Type B pancreatic cell (in vitro differentiated cells): ENCODE measurements at regions not wholly inside any gene's neighbourhood (a gene's known extent, or its start where the extent isn't known, plus 50 kb on each side); places are given as distances from the start of the nearest gene placed in this dataset.

Source experiments
- DNase-seq: peaks from one replicate; pipeline ENCODE4 v3.0.0; 2021; ENCODE audit warnings: mixed read lengths; ENCODE audit not compliant: unreplicated experiment; ENCODE audit errors: extremely low spot score
- H3K27ac Mint-ChIP-seq: 2 replicates; pipeline ENCODE4 v1.8.0; 2021; ENCODE audit warnings: mild to moderate bottlenecking, mixed read lengths
- H3K27me3 Mint-ChIP-seq: 2 replicates; pipeline ENCODE4 v1.8.0; 2021; ENCODE audit warnings: mixed read lengths
- H3K36me3 Mint-ChIP-seq: 2 replicates; pipeline ENCODE4 v1.8.0; 2021; ENCODE audit warnings: mixed read lengths
- H3K4me1 Mint-ChIP-seq: one replicate; pipeline ENCODE4 v1.8.0; 2021; ENCODE audit warnings: mixed read lengths; ENCODE audit not compliant: unreplicated experiment
- H3K4me3 Mint-ChIP-seq: 2 replicates; pipeline ENCODE4 v1.8.0; 2021; ENCODE audit warnings: mild to moderate bottlenecking, mixed read lengths
- H3K9me3 Mint-ChIP-seq: 2 replicates; pipeline ENCODE4 v1.8.0; 2021; ENCODE audit warnings: mixed read lengths
- CTCF ChIP-seq: fragments of 200-600 bp; sonication (generic); conservative IDR thresholded peaks from 2 replicates; pipeline ENCODE4 v1.5.0; 2021; ENCODE audit warnings: antibody characterized with exemption, mild to moderate bottlenecking

GRCh38 chr15:26358708-26359107 is 414.2 kb downstream of the GABRB3 start:
- H3K27ac Mint-ChIP-seq = no peak overlapping the region
- H3K36me3 Mint-ChIP-seq = no peaks in the 10 kb centered on the region
- H3K27me3 Mint-ChIP-seq = peaks cover 8% of the 10 kb centered on the region
- H3K4me3 Mint-ChIP-seq = no peak overlapping the region
- TF ChIP-seq CTCF = no peak
- H3K4me1 Mint-ChIP-seq = no peaks in the 10 kb centered on the region
- no peaks in the 10 kb centered on the region for H3K9me3 Mint-ChIP-seq
- no peak for DNase-seq

- H3K9me3 Mint-ChIP-seq = no peaks in the 10 kb centered on the region
- no peaks in the 10 kb centered on the region for H3K4me1 Mint-ChIP-seq
- TF ChIP-seq CTCF = no peak
- no peaks in the 10 kb centered on the region for H3K36me3 Mint-ChIP-seq
- no peak for DNase-seq
- no peak overlapping the region for H3K27ac Mint-ChIP-seq
- no peak overlapping the region for H3K4me3 Mint-ChIP-seq
- peaks cover 8% of the 10 kb centered on the region for H3K27me3 Mint-ChIP-seq
These were observed 415.2 kb downstream of the GABRB3 start for GRCh38 chr15:26357653-26358052.

- Mint-ChIP-seq H3K36me3 (no peaks in the 10 kb centered on the region), H3K27ac (no peak overlapping the region), H3K9me3 (no peaks in the 10 kb centered on the region), H3K4me3 (no peak overlapping the region), H3K27me3 (peaks cover 8% of the 10 kb centered on the region), H3K4me1 (no peaks in the 10 kb centered on the region)
- TF ChIP-seq CTCF = no peak
- no peak for DNase-seq
These were observed 417.3 kb downstream of the GABRB3 start for GRCh38 chr15:26355472-26356074.

GRCh38 chr15:26352909-26353308 is 420.0 kb downstream of the GABRB3 start:
- H3K27ac Mint-ChIP-seq = no peak overlapping the region
- no peak for DNase-seq
- H3K9me3 Mint-ChIP-seq = peaks cover 2% of the 10 kb centered on the region
- no peaks in the 10 kb centered on the region for H3K4me1 Mint-ChIP-seq
- no peak for TF ChIP-seq CTCF
- no peak overlapping the region for H3K4me3 Mint-ChIP-seq
- H3K27me3 Mint-ChIP-seq = peaks cover 4% of the 10 kb centered on the region
- H3K36me3 Mint-ChIP-seq = no peaks in the 10 kb centered on the region

- no peak overlapping the region for H3K4me3 Mint-ChIP-seq
These were observed 420.5 kb downstream of the GABRB3 start for GRCh38 chr15:26352406-26352805.

More at GRCh38 chr15:26352406-26352805, 420.5 kb downstream of the GABRB3 start:
- Mint-ChIP-seq H3K27ac (no peak overlapping the region), H3K36me3 (no peaks in the 10 kb centered on the region), H3K4me1 (no peaks in the 10 kb centered on the region), H3K9me3 (peaks cover 6% of the 10 kb centered on the region), H3K27me3 (peaks cover 4% of the 10 kb centered on the region)
- TF ChIP-seq CTCF = no peak
- no peak for DNase-seq
